ENCODE measurements at regions not wholly inside any gene's neighbourhood (a gene's known extent, or its start where the extent isn't known, plus 50 kb on each side); places are given as distances from the start of the nearest gene placed in this dataset.

GRCh38 chr1:224872832-224873433, 56.5 kb upstream of the DNAH14 start:
- TF ChIP-seq FOSB (CRISPR knock-in tag; IDR thresholded peaks at IDR 0.05) (no peak), RAD21 (conservative IDR thresholded peaks at IDR 0.05 in 1 of 2, IDR thresholded peaks at IDR 0.05 in 1 of 2) (no peak), GATA3 (IDR thresholded peaks at IDR 0.05; ENCODE audit: borderline replicate concordance) (no peak), EHF (CRISPR knock-in tag; IDR thresholded peaks at IDR 0.05) (no peak), RCOR1 (IDR thresholded peaks at IDR 0.05; ENCODE audit: low read depth, low read length) (no peak), HOXA7 (CRISPR knock-in tag; IDR thresholded peaks at IDR 0.05) (no peak), JUNB (IDR thresholded peaks at IDR 0.05) (no peak), NR3C1 (IDR thresholded peaks at IDR 0.05) (no peak), NPAS2 (CRISPR knock-in tag; IDR thresholded peaks at IDR 0.05; ENCODE audit: borderline replicate concordance) (no peak), ATOH8 (CRISPR knock-in tag; IDR thresholded peaks at IDR 0.05; ENCODE audit: low read depth) (no peak), HDAC2 (IDR thresholded peaks at IDR 0.05) (no peak), JUN (IDR thresholded peaks at IDR 0.05) (no peak), ZSCAN20 (CRISPR knock-in tag; IDR thresholded peaks at IDR 0.05) (no peak), ESRRA (IDR thresholded peaks at IDR 0.05; ENCODE audit: borderline replicate concordance, low read length) (no peak), POLR2A (IDR thresholded peaks at IDR 0.05; ENCODE audit: low read length) (no peak)
- TF ChIP-seq, protein P1, sequence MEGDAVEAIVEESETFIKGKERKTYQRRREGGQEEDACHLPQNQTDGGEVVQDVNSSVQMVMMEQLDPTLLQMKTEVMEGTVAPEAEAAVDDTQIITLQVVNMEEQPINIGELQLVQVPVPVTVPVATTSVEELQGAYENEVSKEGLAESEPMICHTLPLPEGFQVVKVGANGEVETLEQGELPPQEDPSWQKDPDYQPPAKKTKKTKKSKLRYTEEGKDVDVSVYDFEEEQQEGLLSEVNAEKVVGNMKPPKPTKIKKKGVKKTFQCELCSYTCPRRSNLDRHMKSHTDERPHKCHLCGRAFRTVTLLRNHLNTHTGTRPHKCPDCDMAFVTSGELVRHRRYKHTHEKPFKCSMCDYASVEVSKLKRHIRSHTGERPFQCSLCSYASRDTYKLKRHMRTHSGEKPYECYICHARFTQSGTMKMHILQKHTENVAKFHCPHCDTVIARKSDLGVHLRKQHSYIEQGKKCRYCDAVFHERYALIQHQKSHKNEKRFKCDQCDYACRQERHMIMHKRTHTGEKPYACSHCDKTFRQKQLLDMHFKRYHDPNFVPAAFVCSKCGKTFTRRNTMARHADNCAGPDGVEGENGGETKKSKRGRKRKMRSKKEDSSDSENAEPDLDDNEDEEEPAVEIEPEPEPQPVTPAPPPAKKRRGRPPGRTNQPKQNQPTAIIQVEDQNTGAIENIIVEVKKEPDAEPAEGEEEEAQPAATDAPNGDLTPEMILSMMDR (IDR thresholded peaks at IDR 0.05): no peak
- TF ChIP-seq, protein P2, sequence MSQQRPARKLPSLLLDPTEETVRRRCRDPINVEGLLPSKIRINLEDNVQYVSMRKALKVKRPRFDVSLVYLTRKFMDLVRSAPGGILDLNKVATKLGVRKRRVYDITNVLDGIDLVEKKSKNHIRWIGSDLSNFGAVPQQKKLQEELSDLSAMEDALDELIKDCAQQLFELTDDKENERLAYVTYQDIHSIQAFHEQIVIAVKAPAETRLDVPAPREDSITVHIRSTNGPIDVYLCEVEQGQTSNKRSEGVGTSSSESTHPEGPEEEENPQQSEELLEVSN (IDR thresholded peaks at IDR 0.05; ENCODE audit: borderline replicate concordance, low read depth): no peak
- TF ChIP-seq, protein P3, sequence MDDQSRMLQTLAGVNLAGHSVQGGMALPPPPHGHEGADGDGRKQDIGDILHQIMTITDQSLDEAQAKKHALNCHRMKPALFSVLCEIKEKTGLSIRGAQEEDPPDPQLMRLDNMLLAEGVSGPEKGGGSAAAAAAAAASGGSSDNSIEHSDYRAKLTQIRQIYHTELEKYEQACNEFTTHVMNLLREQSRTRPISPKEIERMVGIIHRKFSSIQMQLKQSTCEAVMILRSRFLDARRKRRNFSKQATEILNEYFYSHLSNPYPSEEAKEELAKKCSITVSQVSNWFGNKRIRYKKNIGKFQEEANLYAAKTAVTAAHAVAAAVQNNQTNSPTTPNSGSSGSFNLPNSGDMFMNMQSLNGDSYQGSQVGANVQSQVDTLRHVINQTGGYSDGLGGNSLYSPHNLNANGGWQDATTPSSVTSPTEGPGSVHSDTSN (IDR thresholded peaks at IDR 0.05): no peak
- Histone ChIP-seq H3K9me3 (no peaks in the 10 kb centered on the region), H3K4me2 (peak overlapping the region; percentile 51), H3K4me1 (peaks cover 15% of the 10 kb centered on the region), H3K4me3 (no peak overlapping the region), H3K27ac (peak overlapping the region; percentile 29 to 57; a peak in 5 of 6 replicates)
- no peak for FAIRE-seq
- ChIA-PET CTCF (interaction anchor here (1.6 kb wide), 2 partner anchors 22 to 50 kb away, joined by 3 to 4 read pairs; no protein-coding TSS in a partner anchor), POLR2A (no interaction called here)
- WGBS (ENCODE audit: missing lambda C conversion rate): 19% methylated on average over 4 of the region's 4 CpGs
- ATAC-seq: peak; percentile 27 to 40; a peak in 2 of 6 replicates
- DNase-seq (ENCODE audit: low read depth in 1 of 2, low spot score in 1 of 2): no peak

GRCh38 chr1:224873434-224874369, 55.8 kb upstream of the DNAH14 start:
- POLR2A ChIA-PET: interaction anchor here (0.7 kb wide), 2 partner anchors 11 to 1535 kb away, joined by 3 read pairs; no protein-coding TSS in a partner anchor
- H3K27ac ChIP-seq: peak overlapping the region; percentile 29 to 57; a peak in 5 of 6 replicates
- H3K4me3 ChIP-seq: no peak overlapping the region
- FAIRE-seq (no peak), DNase-seq (ENCODE audit: low read depth in 1 of 2, low spot score in 1 of 2) (peak in 1 of 2 experiments; percentile 39), ATAC-seq (peak; percentile 37 to 62; a peak in 4 of 6 replicates)
- H3K4me2 ChIP-seq: peak overlapping the region; percentile 51
- CTCF ChIA-PET: interaction anchor here (0.6 to 1.7 kb wide), 8 partner anchors 18 to 434 kb away, joined by 3 to 6 read pairs (median 3); no protein-coding TSS in a partner anchor
- WGBS (ENCODE audit: missing lambda C conversion rate): 4% methylated on average over 3 of the region's 3 CpGs
- peaks cover 20% of the 10 kb centered on the region for H3K4me1 ChIP-seq
- H3K9me3 ChIP-seq: no peaks in the 10 kb centered on the region
- no peak for TF ChIP-seq ESRRA (IDR thresholded peaks at IDR 0.05; ENCODE audit: borderline replicate concordance, low read length)
- no peak for TF ChIP-seq CHD4 (IDR thresholded peaks at IDR 0.05; ENCODE audit: borderline replicate concordance)
- TF ChIP-seq SREBF2 (IDR thresholded peaks at IDR 0.05): no peak
- TF ChIP-seq HDAC2 (IDR thresholded peaks at IDR 0.05): no peak
- no peak for TF ChIP-seq ZNF302 (CRISPR knock-in tag; IDR thresholded peaks at IDR 0.05)
- TF ChIP-seq RNF2 (IDR thresholded peaks at IDR 0.05; ENCODE audit: borderline replicate concordance, low read depth): no peak
- TF ChIP-seq EHF (CRISPR knock-in tag; IDR thresholded peaks at IDR 0.05): no peak
- no peak for TF ChIP-seq HMGXB4 (CRISPR knock-in tag; IDR thresholded peaks at IDR 0.05; ENCODE audit: borderline replicate concordance)
- no peak for TF ChIP-seq KDM1A (IDR thresholded peaks at IDR 0.05; ENCODE audit: low read depth)
- peak in 1 of 2 experiments; percentile 34; a peak in 1 of 5 replicates for TF ChIP-seq JUN (IDR thresholded peaks at IDR 0.05)
- TF ChIP-seq ZFP36 (IDR thresholded peaks at IDR 0.05; ENCODE audit: borderline replicate concordance, partially characterized antibody): no peak
- TF ChIP-seq, protein P4, sequence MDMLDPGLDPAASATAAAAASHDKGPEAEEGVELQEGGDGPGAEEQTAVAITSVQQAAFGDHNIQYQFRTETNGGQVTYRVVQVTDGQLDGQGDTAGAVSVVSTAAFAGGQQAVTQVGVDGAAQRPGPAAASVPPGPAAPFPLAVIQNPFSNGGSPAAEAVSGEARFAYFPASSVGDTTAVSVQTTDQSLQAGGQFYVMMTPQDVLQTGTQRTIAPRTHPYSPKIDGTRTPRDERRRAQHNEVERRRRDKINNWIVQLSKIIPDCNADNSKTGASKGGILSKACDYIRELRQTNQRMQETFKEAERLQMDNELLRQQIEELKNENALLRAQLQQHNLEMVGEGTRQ (IDR thresholded peaks at IDR 0.05): no peak
- no peak for TF ChIP-seq KDM5A (IDR thresholded peaks at IDR 0.05)
- TF ChIP-seq, protein P5, sequence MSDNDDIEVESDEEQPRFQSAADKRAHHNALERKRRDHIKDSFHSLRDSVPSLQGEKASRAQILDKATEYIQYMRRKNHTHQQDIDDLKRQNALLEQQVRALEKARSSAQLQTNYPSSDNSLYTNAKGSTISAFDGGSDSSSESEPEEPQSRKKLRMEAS (IDR thresholded peaks at IDR 0.05): no peak
